H9 (cell line): ENCODE measurements at regions not wholly inside any gene's neighbourhood (a gene's known extent, or its start where the extent isn't known, plus 50 kb on each side); places are given as distances from the start of the nearest gene placed in this dataset.

Experiments used
- DNase-seq: peaks from one replicate; pipeline ENCODE4 v3.0.0-alpha.2; 2017
- H2AFZ ChIP-seq: one replicate; pipeline ENCODE4 v1.6.1; 2013; ENCODE audit warnings: mild to moderate bottlenecking, low read length, control low read depth, moderate library complexity
- H2AK5ac ChIP-seq: 2 replicates; pipeline ENCODE4 v1.6.1; 2013; ENCODE audit warnings: low read length, control low read depth, mixed read lengths; ENCODE audit not compliant: insufficient read length
- H2BK120ac ChIP-seq: one replicate; pipeline ENCODE4 v1.6.1; 2013; ENCODE audit warnings: low read depth, mild to moderate bottlenecking, low read length, control low read depth, inconsistent platforms; ENCODE audit not compliant: poor library complexity, severe bottlenecking
- H2BK12ac ChIP-seq: 2 replicates; pipeline ENCODE4 v1.6.1; 2013; ENCODE audit warnings: low read length, control low read depth, mixed read lengths, low read depth; ENCODE audit not compliant: insufficient read length
- H2BK15ac ChIP-seq: 2 replicates; pipeline ENCODE4 v1.6.1; 2013; ENCODE audit warnings: low read depth, low read length, control low read depth
- H2BK20ac ChIP-seq: one replicate; pipeline ENCODE4 v1.6.1; 2013; ENCODE audit warnings: low read depth, mild to moderate bottlenecking, low read length, control low read depth, inconsistent platforms; ENCODE audit not compliant: poor library complexity, severe bottlenecking
- H2BK5ac ChIP-seq: 2 replicates; pipeline ENCODE4 v1.6.1; 2013; ENCODE audit warnings: low read length, control low read depth, mixed read lengths; ENCODE audit not compliant: insufficient read length
- H3K14ac ChIP-seq: 2 replicates; pipeline ENCODE4 v1.6.1; 2013; ENCODE audit warnings: low read length, control low read depth; ENCODE audit not compliant: insufficient read depth
- H3K18ac ChIP-seq: 2 replicates; pipeline ENCODE4 v1.6.1; 2013; ENCODE audit warnings: low read depth, mild to moderate bottlenecking, mixed read lengths, low read length, control low read depth; ENCODE audit not compliant: insufficient read length
- H3K23ac ChIP-seq: 2 replicates; pipeline ENCODE4 v1.6.1; 2013; ENCODE audit warnings: low read length, control low read depth, mixed read lengths, low read depth; ENCODE audit not compliant: insufficient read length
- H3K23me2 ChIP-seq: 2 replicates; pipeline ENCODE4 v1.6.1; 2013; ENCODE audit warnings: low read depth, mild to moderate bottlenecking, mixed read lengths, low read length, control low read depth; ENCODE audit not compliant: insufficient read length, poor library complexity, severe bottlenecking
- H3K27ac ChIP-seq: 2 replicates; pipeline ENCODE4 v1.5.1; 2013; ENCODE audit warnings: low read length, control low read depth, mixed read lengths, low read depth; ENCODE audit not compliant: insufficient read length
- H3K27me3 ChIP-seq: 2 replicates; pipeline ENCODE4 v1.6.1; 2013; ENCODE audit warnings: low read length, control low read depth, inconsistent platforms; ENCODE audit not compliant: insufficient read depth
- H3K4ac ChIP-seq: 2 replicates; pipeline ENCODE4 v1.6.1; 2013; ENCODE audit warnings: low read depth, mild to moderate bottlenecking, control low read depth, inconsistent platforms, low read length, moderate library complexity
- H3K4me1 ChIP-seq: 2 replicates; pipeline ENCODE4 v1.6.1; 2013; ENCODE audit warnings: low read length, control low read depth, inconsistent platforms; ENCODE audit not compliant: insufficient read depth
- H3K4me2 ChIP-seq: 2 replicates; pipeline ENCODE4 v1.6.1; 2013; ENCODE audit warnings: low read length, control low read depth, mixed read lengths; ENCODE audit not compliant: insufficient read length, insufficient read depth
- H3K56ac ChIP-seq: 2 replicates; pipeline ENCODE4 v1.6.1; 2013; ENCODE audit warnings: low read depth, mild to moderate bottlenecking, mixed read lengths, low read length, control low read depth; ENCODE audit not compliant: insufficient read length
- H3K79me1 ChIP-seq: 2 replicates; pipeline ENCODE4 v1.6.1; 2013; ENCODE audit warnings: low read depth, mild to moderate bottlenecking, moderate library complexity, low read length, control low read depth, inconsistent platforms; ENCODE audit not compliant: insufficient read depth, poor library complexity, severe bottlenecking
- H3K79me2 ChIP-seq: 2 replicates; pipeline ENCODE4 v1.6.1; 2013; ENCODE audit warnings: low read length, control low read depth, inconsistent platforms; ENCODE audit not compliant: insufficient read depth
- H3K9ac ChIP-seq: 2 replicates; pipeline ENCODE4 v1.6.1; 2013; ENCODE audit warnings: low read length, control low read depth, mixed read lengths; ENCODE audit not compliant: insufficient read length; ENCODE audit errors: extremely low read depth
- H3K9me3 ChIP-seq: one replicate; pipeline ENCODE4 v1.6.1; 2013; ENCODE audit warnings: low read depth, low read length, inconsistent platforms; ENCODE audit not compliant: control insufficient read depth
- H3T11ph ChIP-seq: one replicate; pipeline ENCODE4 v1.6.1; 2013; ENCODE audit warnings: mild to moderate bottlenecking, low read length, control low read depth, inconsistent platforms
- H4K20me1 ChIP-seq: one replicate; pipeline ENCODE4 v1.6.1; 2013; ENCODE audit not compliant: control insufficient read depth, insufficient read length, insufficient read depth
- H4K5ac ChIP-seq: 2 replicates; pipeline ENCODE4 v1.6.1; 2013; ENCODE audit warnings: low read depth, mild to moderate bottlenecking, mixed read lengths, low read length, control low read depth; ENCODE audit not compliant: insufficient read length
- H4K8ac ChIP-seq: replicated peaks from 2 replicates; pipeline ENCODE4 v1.6.1; 2013; ENCODE audit warnings: low read length, control low read depth, mixed read lengths, low read depth; ENCODE audit not compliant: insufficient read length
- H4K91ac ChIP-seq: 2 replicates; pipeline ENCODE4 v1.6.1; 2013; ENCODE audit warnings: low read depth, mild to moderate bottlenecking, moderate library complexity, mixed read lengths, low read length, control low read depth; ENCODE audit not compliant: insufficient read length
- H3K27ac Mint-ChIP-seq, 3 experiments: 2 replicates in 2 of 3; 3 replicates in 1 of 3; pipeline ENCODE4 v1.8.0; 2020 to 2021; ENCODE audit warnings: mixed read lengths in 3 of 3, mild to moderate bottlenecking in 1 of 3, moderate library complexity in 1 of 3
- H3K27me3 Mint-ChIP-seq: 2 replicates; pipeline ENCODE4 v1.8.0; 2021; ENCODE audit warnings: low read depth, mild to moderate bottlenecking, moderate library complexity, mixed read lengths
- H3K36me3 Mint-ChIP-seq, 3 experiments: 2 replicates in 2 of 3; 3 replicates in 1 of 3; pipeline ENCODE4 v1.8.0; 2020 to 2021; ENCODE audit warnings: low read depth in 3 of 3, mixed read lengths in 3 of 3; ENCODE audit not compliant: insufficient read depth in 1 of 3
- H3K4me1 Mint-ChIP-seq, 2 experiments: 2 replicates each; pipeline ENCODE4 v1.8.0; 2020; ENCODE audit warnings: mixed read lengths in 2 of 2
- H3K4me3 Mint-ChIP-seq, 2 experiments: 2 replicates in 1 of 2; 3 replicates in 1 of 2; pipeline ENCODE4 v1.8.0; 2020 to 2021; ENCODE audit warnings: mild to moderate bottlenecking in 2 of 2, mixed read lengths in 2 of 2, moderate library complexity in 1 of 2
- H3K9me3 Mint-ChIP-seq, 2 experiments: 2 replicates in 1 of 2; 3 replicates in 1 of 2; pipeline ENCODE4 v1.8.0; 2020; ENCODE audit warnings: mild to moderate bottlenecking in 2 of 2, mixed read lengths in 2 of 2, moderate library complexity in 1 of 2
- WGBS: extraction: QIAGEN DNeasy Blood & Tissue Kit; methylation state at CpG from one replicate; pipeline ENCODE4 v1.1.7; 2013; ENCODE audit warnings: missing lambda C conversion rate, low lambda C conversion rate, mixed read lengths; ENCODE audit not compliant: insufficient read length; ENCODE audit errors: extremely low coverage; 5-methylcytosine and 5-hydroxymethylcytosine counted together
- TF ChIP-seq, protein P1 (sequence below): fragments of 200-600 bp; sonication (generic); conservative IDR thresholded peaks from 3 replicates; pipeline ENCODE4 v1.8.0; 2021; ENCODE audit warnings: antibody characterized with exemption, mild to moderate bottlenecking

DNA sequence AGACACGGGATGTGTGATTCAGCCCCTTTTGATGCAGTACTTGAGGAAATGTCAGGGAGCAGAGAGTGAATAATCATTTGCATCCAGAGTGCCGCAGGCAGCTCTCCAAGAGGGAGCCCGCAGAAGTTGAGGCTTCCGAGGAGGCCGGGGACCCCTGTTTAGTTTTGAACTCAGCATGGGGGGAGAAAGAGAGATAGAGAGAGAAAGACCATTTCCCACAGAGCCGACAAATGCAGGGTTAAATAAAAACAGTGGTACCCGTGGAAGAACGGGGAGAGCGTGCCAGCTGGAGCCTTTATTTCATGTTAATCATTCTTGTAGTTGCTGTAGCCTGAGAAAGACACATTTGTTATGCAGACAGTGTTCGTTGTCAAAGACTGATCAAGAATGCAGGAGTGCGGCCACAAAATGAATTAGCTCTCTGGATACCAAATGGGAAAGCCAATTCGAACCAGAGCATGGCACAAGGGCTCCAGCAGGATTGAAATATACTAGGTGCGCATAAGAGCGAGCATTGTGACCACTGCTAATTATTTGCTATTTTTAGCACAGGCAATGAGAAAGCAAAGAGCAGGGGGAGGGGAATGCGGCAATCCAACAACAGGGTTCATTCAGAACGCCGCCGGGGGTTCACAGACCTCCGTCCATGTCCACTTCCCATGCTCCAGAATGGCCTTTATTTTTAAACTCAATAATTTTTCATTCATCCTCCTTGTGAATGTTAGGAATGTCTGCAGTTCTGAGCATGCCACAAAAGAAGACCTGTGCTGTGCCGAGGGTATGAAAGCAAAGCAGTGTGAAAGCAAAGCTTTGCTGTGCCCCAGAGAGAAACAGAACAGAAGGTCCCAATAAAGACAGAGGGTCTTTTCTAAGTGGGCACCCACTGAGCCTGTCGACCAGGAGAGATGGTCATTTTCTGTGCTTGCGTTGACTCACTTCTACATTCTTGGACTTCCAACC lies 243.9 kb upstream of the VCX3A start:
- Histone ChIP-seq H2AFZ (no peak overlapping the region), H3K4me1 (peaks cover 7% of the 10 kb centered on the region; the same call in 1 of the 2 replicates), H2BK15ac (no peak overlapping the region), H2BK5ac (no peak overlapping the region), H2AK5ac (no peak overlapping the region), H3T11ph (no peak overlapping the region), H4K91ac (no peak overlapping the region), H3K27ac (peak overlapping the region; percentile 60), H3K18ac (no peak overlapping the region), H4K8ac (no peak overlapping the region), H3K14ac (no peak overlapping the region), H4K5ac (no peak overlapping the region), H3K23me2 (peaks cover 3% of the 10 kb centered on the region), H4K20me1 (no peaks in the 10 kb centered on the region), H3K56ac (no peak overlapping the region), H3K27me3 (no peaks in the 10 kb centered on the region), H3K79me1 (no peaks in the 10 kb centered on the region), H3K79me2 (no peaks in the 10 kb centered on the region), H2BK20ac (peak overlapping the region; percentile 83), H3K4ac (no peak overlapping the region), H3K23ac (no peak overlapping the region), H3K4me2 (peak overlapping the region; percentile 46), H3K9me3 (no peaks in the 10 kb centered on the region), H2BK12ac (peak overlapping the region; percentile 65), H2BK120ac (no peak overlapping the region), H3K9ac (no peak overlapping the region)
- no CpG with 5 or more reads among the region's 22 CpGs for WGBS
- peaks cover 0 to 5% of the 10 kb centered on the region in 2 experiments; a peak in 4 of 5 replicates for H3K9me3 Mint-ChIP-seq
- H3K27ac Mint-ChIP-seq = peak overlapping the region; percentile 90 to 97 (median 96)
- no peaks in the 10 kb centered on the region for H3K27me3 Mint-ChIP-seq
- peaks cover 0 to 5% (median 5%) of the 10 kb centered on the region in 3 experiments; a peak in 2 of 7 replicates for H3K36me3 Mint-ChIP-seq
- H3K4me3 Mint-ChIP-seq = peak overlapping the region; percentile 41 to 68
- DNase-seq = peak; percentile 47
- peaks cover 36 to 38% of the 10 kb centered on the region in 2 experiments for H3K4me1 Mint-ChIP-seq
- TF ChIP-seq, protein P1, sequence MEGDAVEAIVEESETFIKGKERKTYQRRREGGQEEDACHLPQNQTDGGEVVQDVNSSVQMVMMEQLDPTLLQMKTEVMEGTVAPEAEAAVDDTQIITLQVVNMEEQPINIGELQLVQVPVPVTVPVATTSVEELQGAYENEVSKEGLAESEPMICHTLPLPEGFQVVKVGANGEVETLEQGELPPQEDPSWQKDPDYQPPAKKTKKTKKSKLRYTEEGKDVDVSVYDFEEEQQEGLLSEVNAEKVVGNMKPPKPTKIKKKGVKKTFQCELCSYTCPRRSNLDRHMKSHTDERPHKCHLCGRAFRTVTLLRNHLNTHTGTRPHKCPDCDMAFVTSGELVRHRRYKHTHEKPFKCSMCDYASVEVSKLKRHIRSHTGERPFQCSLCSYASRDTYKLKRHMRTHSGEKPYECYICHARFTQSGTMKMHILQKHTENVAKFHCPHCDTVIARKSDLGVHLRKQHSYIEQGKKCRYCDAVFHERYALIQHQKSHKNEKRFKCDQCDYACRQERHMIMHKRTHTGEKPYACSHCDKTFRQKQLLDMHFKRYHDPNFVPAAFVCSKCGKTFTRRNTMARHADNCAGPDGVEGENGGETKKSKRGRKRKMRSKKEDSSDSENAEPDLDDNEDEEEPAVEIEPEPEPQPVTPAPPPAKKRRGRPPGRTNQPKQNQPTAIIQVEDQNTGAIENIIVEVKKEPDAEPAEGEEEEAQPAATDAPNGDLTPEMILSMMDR = no peak
